SK-N-SH (cell line): ENCODE measurements at regions not wholly inside any gene's neighbourhood (a gene's known extent, or its start where the extent isn't known, plus 50 kb on each side); places are given as distances from the start of the nearest gene placed in this dataset.

Experiments
- CTCF ChIA-PET: fragments of 300-600, 350-600 bp; formaldehyde crosslinking; extraction: SDS; loops from one replicate; lab custom pipeline; 2021; lab: Yijun Ruan, JAX
- POLR2A ChIA-PET: fragments of 350-600 bp; sonication (Branson Sonifier 250); formaldehyde crosslinking; extraction: SDS; loops from one replicate; lab custom pipeline; 2020; ENCODE audit warnings: antibody characterized with exemption, inconsistent platforms; lab: Yijun Ruan, JAX
- DNase-seq: peaks from one replicate; pipeline ENCODE4 v3.0.0; 2012
- H2AFZ ChIP-seq: fragments of 200-600 bp; sonication (generic); 2 replicates; pipeline ENCODE4 v1.8.1; 2016; ENCODE audit warnings: antibody characterized with exemption, mild to moderate bottlenecking, low read depth
- H3F3A ChIP-seq: fragments of 200-600 bp; sonication (generic); replicated peaks from 2 replicates; pipeline ENCODE3; 2016; ENCODE audit warnings: antibody characterized with exemption, mild to moderate bottlenecking; ENCODE audit not compliant: insufficient read depth
- H3K27ac ChIP-seq, 2 experiments: fragments of 200-500 bp in 1 of 2; fragments of 200-600 bp in 1 of 2; sonication (Bioruptor generic) in 1 of 2; sonication (generic), shearing (Covaris generic) in 1 of 2; 2 replicates each; pipeline versions ENCODE4 v1.5.1 to v1.6.1; 2014 to 2016; ENCODE audit warnings: low read depth in 2 of 2, inconsistent platforms in 1 of 2, low read length in 1 of 2, mild to moderate bottlenecking in 1 of 2, mixed read lengths in 1 of 2
- H3K27me3 ChIP-seq: fragments of 200-600 bp; sonication (generic), shearing (Covaris generic); 2 replicates; pipeline ENCODE4 v1.6.1; 2016; ENCODE audit warnings: mixed run types; ENCODE audit not compliant: insufficient read depth
- H3K36me3 ChIP-seq, 2 experiments: fragments of 200-500 bp in 1 of 2; fragments of 200-600 bp in 1 of 2; sonication (Bioruptor generic) in 1 of 2; sonication (generic) in 1 of 2; replicated peaks in 1 of 2; 2 replicates each; pipeline versions ENCODE3 to v1.5.1; 2014 to 2016; ENCODE audit warnings: low read length in 1 of 2, mild to moderate bottlenecking in 1 of 2; ENCODE audit not compliant: insufficient read depth in 2 of 2, control insufficient read depth in 1 of 2
- H3K4me1 ChIP-seq, 2 experiments: fragments of 200-500 bp in 1 of 2; fragments of 200-600 bp in 1 of 2; sonication (Bioruptor generic) in 1 of 2; sonication (generic), shearing (Covaris generic) in 1 of 2; 2 replicates each; pipeline versions ENCODE4 v1.5.1 to v1.6.1; 2014 to 2016; ENCODE audit warnings: low read depth in 1 of 2, low read length in 1 of 2, mixed run types in 1 of 2; ENCODE audit not compliant: insufficient read depth in 2 of 2, control insufficient read depth in 1 of 2
- H3K4me2 ChIP-seq: fragments of 200-600 bp; sonication (generic), shearing (Covaris generic); 2 replicates; pipeline ENCODE4 v1.6.1; 2017; ENCODE audit warnings: mixed run types
- H3K4me3 ChIP-seq, 2 experiments: fragments of 200-500 bp in 1 of 2; fragments of 200-600 bp in 1 of 2; sonication (Bioruptor generic) in 1 of 2; sonication (generic), shearing (Covaris generic) in 1 of 2; 2 replicates each; pipeline versions ENCODE4 v1.5.1 to v1.8.1; 2014 to 2016; ENCODE audit warnings: low read depth in 2 of 2, inconsistent platforms in 1 of 2, low read length in 1 of 2, mild to moderate bottlenecking in 1 of 2, mixed read lengths in 1 of 2, moderate library complexity in 1 of 2
- H3K79me2 ChIP-seq: fragments of 200-600 bp; sonication (generic); 2 replicates; pipeline ENCODE4 v1.8.1; 2017; ENCODE audit warnings: mild to moderate bottlenecking; ENCODE audit not compliant: insufficient read depth
- H3K9ac ChIP-seq: fragments of 200-600 bp; sonication (generic); 2 replicates; pipeline ENCODE4 v1.6.1; 2017; ENCODE audit warnings: mixed run types
- H3K9me2 ChIP-seq: fragments of 200-600 bp; sonication (generic); 2 replicates; pipeline ENCODE4 v1.6.1; 2017; ENCODE audit warnings: mixed run types
- H3K9me3 ChIP-seq: fragments of 200-600 bp; sonication (generic); 2 replicates; pipeline ENCODE4 v1.6.1; 2017; ENCODE audit warnings: mixed run types, mild to moderate bottlenecking, moderate library complexity
- H4K20me1 ChIP-seq: fragments of 200-600 bp; sonication (generic); 2 replicates; pipeline ENCODE4 v1.6.1; 2017; ENCODE audit warnings: mild to moderate bottlenecking, mixed run types; ENCODE audit not compliant: insufficient read depth
- EZH2phosphoT487 ChIP-seq: fragments of 200-600 bp; sonication (generic); IDR thresholded peaks from 2 replicates; pipeline ENCODE4 v1.6.1; 2017; ENCODE audit warnings: low read depth, mixed run types, mild to moderate bottlenecking, antibody characterized with exemption, moderate library complexity, borderline replicate concordance
- FOXJ3 ChIP-seq: sonication (generic); formaldehyde crosslinking; IDR thresholded peaks from 2 replicates; pipeline ENCODE4 v1.5.1; 2020; ENCODE audit warnings: mild to moderate bottlenecking, missing genetic modification reagents
- FOXM1 ChIP-seq: IDR thresholded peaks from 2 replicates; pipeline ENCODE4 v1.4.0; 2012; ENCODE audit warnings: low read depth, mild to moderate bottlenecking
- MEF2A ChIP-seq: IDR thresholded peaks from 2 replicates; pipeline ENCODE4 v1.4.0; 2012; ENCODE audit warnings: low read depth, borderline replicate concordance
- NRF1 ChIP-seq: IDR thresholded peaks from 2 replicates; pipeline ENCODE4 v1.6.1; 2012; ENCODE audit warnings: low read depth, mild to moderate bottlenecking, low read length
- RFX5 ChIP-seq: IDR thresholded peaks from 2 replicates; pipeline ENCODE4 v1.6.1; 2012; ENCODE audit warnings: mild to moderate bottlenecking, improper control_type of control experiment, low read length
- RXRA ChIP-seq: IDR thresholded peaks from 2 replicates; pipeline ENCODE4 v1.4.0; 2012; ENCODE audit warnings: low read depth, mild to moderate bottlenecking, borderline replicate concordance
- SIN3A ChIP-seq: IDR thresholded peaks from 2 replicates; pipeline ENCODE4 v1.6.1; 2012; ENCODE audit warnings: low read depth, mild to moderate bottlenecking, low read length, moderate library complexity, borderline replicate concordance
- TAF1 ChIP-seq: IDR thresholded peaks from 2 replicates; pipeline ENCODE4 v1.6.1; 2012; ENCODE audit warnings: low read depth, mild to moderate bottlenecking, low read length, moderate library complexity, borderline replicate concordance
- WGBS: methylation state at CpG from one replicate; pipeline ENCODE4 v1.1.6; 2017; ENCODE audit warnings: low lambda C conversion rate; 5-methylcytosine and 5-hydroxymethylcytosine counted together
- TF ChIP-seq, protein P1 (sequence below): IDR thresholded peaks from 2 replicates; pipeline ENCODE4 v1.4.0; 2012; ENCODE audit warnings: low read depth, borderline replicate concordance
- TF ChIP-seq, protein P2 (sequence below): fragments of 150-350 bp; IDR thresholded peaks from 2 replicates; pipeline ENCODE4 v1.6.1; 2017; ENCODE audit warnings: antibody characterized with exemption, low read length, low read depth, borderline replicate concordance
- TF ChIP-seq, protein P3 (sequence below): fragments of 200-600 bp; sonication (generic); IDR thresholded peaks from 2 replicates; pipeline ENCODE4 v1.6.1; 2017; ENCODE audit warnings: antibody characterized with exemption, mild to moderate bottlenecking, moderate library complexity
- TF ChIP-seq, protein P4 (sequence below): IDR thresholded peaks from 2 replicates; pipeline ENCODE4 v1.4.0; 2012; ENCODE audit warnings: low read depth
- TF ChIP-seq, protein P5 (sequence below): fragments of 150-350 bp; IDR thresholded peaks from 2 replicates; pipeline ENCODE4 v1.6.1; 2016; ENCODE audit warnings: mild to moderate bottlenecking, low read depth, low read length
- TF ChIP-seq, protein P6 (sequence below): IDR thresholded peaks from 2 replicates; pipeline ENCODE4 v1.4.0; 2012; ENCODE audit warnings: low read depth, borderline replicate concordance

DNA sequence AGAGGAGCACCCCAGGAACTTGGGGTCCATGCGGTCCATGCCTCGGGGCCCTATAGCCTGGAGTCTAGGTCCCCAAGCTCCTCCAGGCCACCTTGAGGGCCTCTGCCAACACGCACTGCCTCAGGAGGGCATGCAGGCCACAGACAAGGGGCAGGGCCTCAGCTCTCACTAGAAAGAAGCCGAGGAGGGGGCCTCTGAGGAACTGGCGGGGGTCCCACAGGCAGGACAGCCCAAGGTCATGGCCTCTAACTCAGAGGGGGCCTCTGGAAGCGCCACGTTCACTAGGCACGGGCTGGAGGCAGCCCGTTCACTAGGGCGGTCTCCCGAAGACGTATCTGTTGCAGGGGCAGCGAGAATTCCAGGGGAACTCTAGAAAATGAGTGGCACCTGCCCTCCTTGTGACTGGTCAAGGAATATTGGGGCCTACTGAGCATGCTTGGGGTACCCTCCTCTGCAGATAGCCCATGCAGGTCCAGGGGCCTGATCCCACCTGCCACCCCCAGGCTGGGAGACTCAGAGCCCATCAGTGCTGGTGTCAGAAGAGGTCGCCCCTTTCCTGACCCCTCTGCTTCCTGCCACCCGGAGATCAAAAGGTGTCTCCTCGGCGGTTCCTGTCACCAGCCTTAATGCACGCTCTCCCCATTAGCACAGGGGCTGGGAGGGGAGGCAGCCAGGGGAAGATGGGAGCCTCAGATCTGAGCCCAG lies 86.7 kb upstream of the RET start:
- Histone ChIP-seq H3K4me3 (no peak overlapping the region), H3K4me2 (no peak overlapping the region), H3F3A (no peaks in the 10 kb centered on the region), H3K9me3 (no peaks in the 10 kb centered on the region), H4K20me1 (no peaks in the 10 kb centered on the region), H3K27me3 (no peaks in the 10 kb centered on the region), H3K4me1 (peaks cover 0 to 57% of the 10 kb centered on the region in 2 experiments; a peak in 2 of 4 replicates), H3K79me2 (no peaks in the 10 kb centered on the region), H3K36me3 (no peaks in the 10 kb centered on the region), H3K27ac (peak overlapping the region in 1 of 2 experiments; percentile 96; a peak in 2 of 4 replicates), H3K9ac (no peak overlapping the region), H3K9me2 (no peaks in the 10 kb centered on the region), H2AFZ (no peak overlapping the region)
- WGBS, result 71% methylated on average over 12 of the region's 18 CpGs
- CTCF ChIA-PET, result interaction anchor here (1.2 to 2.4 kb wide), 3 partner anchors 85 to 115 kb away, joined by 3 to 7 read pairs (median 6); no protein-coding TSS in a partner anchor
- no peak for TF ChIP-seq NRF1
- no peak for TF ChIP-seq EZH2phosphoT487
- no peak for TF ChIP-seq FOXJ3 (CRISPR knock-in tag)
- no peak for TF ChIP-seq RXRA
- no peak for DNase-seq
- POLR2A ChIA-PET, result interaction anchor here (1.6 to 1.9 kb wide), 2 partner anchors 66 to 79 kb away, joined by 3 to 14 read pairs; no protein-coding TSS in a partner anchor

DNA sequence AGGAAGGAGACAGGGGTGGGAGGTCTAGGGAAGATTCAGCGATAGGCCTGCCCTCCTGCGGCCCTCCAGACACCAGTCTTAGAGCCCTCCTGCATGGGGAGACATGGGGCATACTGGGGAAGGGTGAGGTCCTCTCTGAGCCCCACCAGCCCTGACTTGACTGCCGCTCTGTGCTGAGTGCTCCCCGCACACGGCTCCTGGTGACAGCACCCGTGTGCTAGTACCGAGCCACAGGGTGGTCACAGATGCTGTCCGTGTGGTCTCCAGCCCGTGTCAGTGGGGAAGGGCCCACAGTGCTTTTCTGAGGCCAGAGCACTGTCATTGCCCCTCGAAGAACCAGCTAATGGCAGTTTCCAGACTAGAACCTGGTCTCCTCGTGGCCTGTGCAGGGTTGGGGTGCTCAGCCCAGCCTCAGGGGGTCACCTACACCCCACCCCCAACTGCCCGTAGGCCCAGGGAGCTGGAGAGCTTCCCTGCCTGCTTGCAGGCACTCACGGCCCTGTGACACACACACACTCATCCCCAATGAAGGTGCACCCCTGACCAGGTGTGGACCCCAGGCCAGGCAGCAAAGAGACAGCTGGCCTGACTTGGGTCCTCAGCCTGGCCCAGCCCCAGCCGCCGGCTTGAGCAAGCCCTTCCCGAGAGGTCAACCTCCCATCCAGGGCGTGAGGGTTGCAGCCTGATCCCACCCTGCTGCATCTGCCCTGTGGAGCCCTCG lies 86.0 kb upstream of the RET start:
- no peaks in the 10 kb centered on the region for H3K9me2 ChIP-seq
- H3F3A ChIP-seq, result no peaks in the 10 kb centered on the region
- ChIA-PET POLR2A (interaction anchor here (0.6 to 1.9 kb wide), 7 partner anchors 9 to 88 kb away, joined by 3 to 14 read pairs (median 6); partner anchors contain the start of gene RET), CTCF (interaction anchor here (0.6 to 1.8 kb wide), 5 partner anchors 8 to 111 kb away, joined by 3 to 6 read pairs (median 5); no protein-coding TSS in a partner anchor)
- no peaks in the 10 kb centered on the region for H3K79me2 ChIP-seq
- no peaks in the 10 kb centered on the region for H3K27me3 ChIP-seq
- peak overlapping the region in 1 of 2 experiments; percentile 96; a peak in 2 of 4 replicates for H3K27ac ChIP-seq
- no peaks in the 10 kb centered on the region for H3K36me3 ChIP-seq
- H3K9ac ChIP-seq, result no peak overlapping the region
- no peak overlapping the region for H2AFZ ChIP-seq
- H3K4me3 ChIP-seq, result no peak overlapping the region
- WGBS, result 59% methylated on average over 5 of the region's 18 CpGs
- no peaks in the 10 kb centered on the region for H4K20me1 ChIP-seq
- H3K9me3 ChIP-seq, result no peaks in the 10 kb centered on the region
- peak; percentile 33 for DNase-seq
- H3K4me1 ChIP-seq, result peaks cover 0 to 57% of the 10 kb centered on the region in 2 experiments; a peak in 2 of 4 replicates
- H3K4me2 ChIP-seq, result no peak overlapping the region
- TF ChIP-seq, protein P1, sequence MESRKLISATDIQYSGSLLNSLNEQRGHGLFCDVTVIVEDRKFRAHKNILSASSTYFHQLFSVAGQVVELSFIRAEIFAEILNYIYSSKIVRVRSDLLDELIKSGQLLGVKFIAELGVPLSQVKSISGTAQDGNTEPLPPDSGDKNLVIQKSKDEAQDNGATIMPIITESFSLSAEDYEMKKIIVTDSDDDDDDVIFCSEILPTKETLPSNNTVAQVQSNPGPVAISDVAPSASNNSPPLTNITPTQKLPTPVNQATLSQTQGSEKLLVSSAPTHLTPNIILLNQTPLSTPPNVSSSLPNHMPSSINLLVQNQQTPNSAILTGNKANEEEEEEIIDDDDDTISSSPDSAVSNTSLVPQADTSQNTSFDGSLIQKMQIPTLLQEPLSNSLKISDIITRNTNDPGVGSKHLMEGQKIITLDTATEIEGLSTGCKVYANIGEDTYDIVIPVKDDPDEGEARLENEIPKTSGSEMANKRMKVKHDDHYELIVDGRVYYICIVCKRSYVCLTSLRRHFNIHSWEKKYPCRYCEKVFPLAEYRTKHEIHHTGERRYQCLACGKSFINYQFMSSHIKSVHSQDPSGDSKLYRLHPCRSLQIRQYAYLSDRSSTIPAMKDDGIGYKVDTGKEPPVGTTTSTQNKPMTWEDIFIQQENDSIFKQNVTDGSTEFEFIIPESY, result no peak
- TF ChIP-seq, protein P2, sequence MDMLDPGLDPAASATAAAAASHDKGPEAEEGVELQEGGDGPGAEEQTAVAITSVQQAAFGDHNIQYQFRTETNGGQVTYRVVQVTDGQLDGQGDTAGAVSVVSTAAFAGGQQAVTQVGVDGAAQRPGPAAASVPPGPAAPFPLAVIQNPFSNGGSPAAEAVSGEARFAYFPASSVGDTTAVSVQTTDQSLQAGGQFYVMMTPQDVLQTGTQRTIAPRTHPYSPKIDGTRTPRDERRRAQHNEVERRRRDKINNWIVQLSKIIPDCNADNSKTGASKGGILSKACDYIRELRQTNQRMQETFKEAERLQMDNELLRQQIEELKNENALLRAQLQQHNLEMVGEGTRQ, result no peak
- TF ChIP-seq RFX5 (no peak), TAF1 (no peak), MEF2A (no peak), SIN3A (no peak), FOXM1 (no peak), EZH2phosphoT487 (no peak), NRF1 (no peak)
- TF ChIP-seq, protein P3, sequence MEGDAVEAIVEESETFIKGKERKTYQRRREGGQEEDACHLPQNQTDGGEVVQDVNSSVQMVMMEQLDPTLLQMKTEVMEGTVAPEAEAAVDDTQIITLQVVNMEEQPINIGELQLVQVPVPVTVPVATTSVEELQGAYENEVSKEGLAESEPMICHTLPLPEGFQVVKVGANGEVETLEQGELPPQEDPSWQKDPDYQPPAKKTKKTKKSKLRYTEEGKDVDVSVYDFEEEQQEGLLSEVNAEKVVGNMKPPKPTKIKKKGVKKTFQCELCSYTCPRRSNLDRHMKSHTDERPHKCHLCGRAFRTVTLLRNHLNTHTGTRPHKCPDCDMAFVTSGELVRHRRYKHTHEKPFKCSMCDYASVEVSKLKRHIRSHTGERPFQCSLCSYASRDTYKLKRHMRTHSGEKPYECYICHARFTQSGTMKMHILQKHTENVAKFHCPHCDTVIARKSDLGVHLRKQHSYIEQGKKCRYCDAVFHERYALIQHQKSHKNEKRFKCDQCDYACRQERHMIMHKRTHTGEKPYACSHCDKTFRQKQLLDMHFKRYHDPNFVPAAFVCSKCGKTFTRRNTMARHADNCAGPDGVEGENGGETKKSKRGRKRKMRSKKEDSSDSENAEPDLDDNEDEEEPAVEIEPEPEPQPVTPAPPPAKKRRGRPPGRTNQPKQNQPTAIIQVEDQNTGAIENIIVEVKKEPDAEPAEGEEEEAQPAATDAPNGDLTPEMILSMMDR, result no peak
- TF ChIP-seq, protein P4, sequence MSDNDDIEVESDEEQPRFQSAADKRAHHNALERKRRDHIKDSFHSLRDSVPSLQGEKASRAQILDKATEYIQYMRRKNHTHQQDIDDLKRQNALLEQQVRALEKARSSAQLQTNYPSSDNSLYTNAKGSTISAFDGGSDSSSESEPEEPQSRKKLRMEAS, result no peak
- TF ChIP-seq, protein P5, sequence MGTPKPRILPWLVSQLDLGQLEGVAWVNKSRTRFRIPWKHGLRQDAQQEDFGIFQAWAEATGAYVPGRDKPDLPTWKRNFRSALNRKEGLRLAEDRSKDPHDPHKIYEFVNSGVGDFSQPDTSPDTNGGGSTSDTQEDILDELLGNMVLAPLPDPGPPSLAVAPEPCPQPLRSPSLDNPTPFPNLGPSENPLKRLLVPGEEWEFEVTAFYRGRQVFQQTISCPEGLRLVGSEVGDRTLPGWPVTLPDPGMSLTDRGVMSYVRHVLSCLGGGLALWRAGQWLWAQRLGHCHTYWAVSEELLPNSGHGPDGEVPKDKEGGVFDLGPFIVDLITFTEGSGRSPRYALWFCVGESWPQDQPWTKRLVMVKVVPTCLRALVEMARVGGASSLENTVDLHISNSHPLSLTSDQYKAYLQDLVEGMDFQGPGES, result no peak
- TF ChIP-seq, protein P6, sequence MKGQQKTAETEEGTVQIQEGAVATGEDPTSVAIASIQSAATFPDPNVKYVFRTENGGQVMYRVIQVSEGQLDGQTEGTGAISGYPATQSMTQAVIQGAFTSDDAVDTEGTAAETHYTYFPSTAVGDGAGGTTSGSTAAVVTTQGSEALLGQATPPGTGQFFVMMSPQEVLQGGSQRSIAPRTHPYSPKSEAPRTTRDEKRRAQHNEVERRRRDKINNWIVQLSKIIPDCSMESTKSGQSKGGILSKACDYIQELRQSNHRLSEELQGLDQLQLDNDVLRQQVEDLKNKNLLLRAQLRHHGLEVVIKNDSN, result no peak
